ENCODE measurements at regions not wholly inside any gene's neighbourhood (a gene's known extent, or its start where the extent isn't known, plus 50 kb on each side); places are given as distances from the start of the nearest gene placed in this dataset.

DNA sequence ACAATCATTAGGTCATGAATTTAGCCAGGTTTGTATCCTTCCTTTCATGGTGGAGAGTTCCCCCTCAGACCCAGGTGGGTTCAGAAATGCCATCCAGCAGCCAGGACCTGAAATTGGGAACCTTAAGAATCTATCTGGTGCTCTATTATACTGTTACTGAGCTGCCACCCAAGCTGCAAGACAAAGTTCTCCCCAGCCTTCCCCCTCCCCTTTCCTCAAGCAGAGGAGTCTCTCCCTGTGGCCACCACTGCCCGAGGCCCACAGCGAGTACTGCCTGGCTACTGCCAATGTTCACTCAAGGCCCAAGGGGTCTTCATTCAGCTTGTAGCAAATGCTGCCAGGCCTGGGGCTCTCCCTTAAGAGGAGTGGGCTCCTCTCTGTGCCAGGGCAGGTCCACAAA, 133.8 kb downstream of the TMEM38B start:
- ATAC-seq (ENCODE audit: low read depth) (no peak), DNase-seq (ENCODE audit: low spot score) (no peak)
- Histone ChIP-seq H3K4me1 (ENCODE audit: insufficient read depth, poor library complexity, severe bottlenecking) (no peaks in the 10 kb centered on the region), H3K27ac (ENCODE audit: poor library complexity, severe bottlenecking) (no peak overlapping the region), H3K4me3 (ENCODE audit: severe bottlenecking) (no peak overlapping the region), H3K9me3 (ENCODE audit: severe bottlenecking) (no peaks in the 10 kb centered on the region), H3K36me3 (ENCODE audit: low read depth) (no peaks in the 10 kb centered on the region), H3K27me3 (ENCODE audit: insufficient read depth, poor library complexity, severe bottlenecking) (no peaks in the 10 kb centered on the region)
- TF ChIP-seq, protein P1, sequence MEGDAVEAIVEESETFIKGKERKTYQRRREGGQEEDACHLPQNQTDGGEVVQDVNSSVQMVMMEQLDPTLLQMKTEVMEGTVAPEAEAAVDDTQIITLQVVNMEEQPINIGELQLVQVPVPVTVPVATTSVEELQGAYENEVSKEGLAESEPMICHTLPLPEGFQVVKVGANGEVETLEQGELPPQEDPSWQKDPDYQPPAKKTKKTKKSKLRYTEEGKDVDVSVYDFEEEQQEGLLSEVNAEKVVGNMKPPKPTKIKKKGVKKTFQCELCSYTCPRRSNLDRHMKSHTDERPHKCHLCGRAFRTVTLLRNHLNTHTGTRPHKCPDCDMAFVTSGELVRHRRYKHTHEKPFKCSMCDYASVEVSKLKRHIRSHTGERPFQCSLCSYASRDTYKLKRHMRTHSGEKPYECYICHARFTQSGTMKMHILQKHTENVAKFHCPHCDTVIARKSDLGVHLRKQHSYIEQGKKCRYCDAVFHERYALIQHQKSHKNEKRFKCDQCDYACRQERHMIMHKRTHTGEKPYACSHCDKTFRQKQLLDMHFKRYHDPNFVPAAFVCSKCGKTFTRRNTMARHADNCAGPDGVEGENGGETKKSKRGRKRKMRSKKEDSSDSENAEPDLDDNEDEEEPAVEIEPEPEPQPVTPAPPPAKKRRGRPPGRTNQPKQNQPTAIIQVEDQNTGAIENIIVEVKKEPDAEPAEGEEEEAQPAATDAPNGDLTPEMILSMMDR (IDR thresholded peaks at IDR 0.05; ENCODE audit: poor library complexity, severe bottlenecking), result no peak

DNA sequence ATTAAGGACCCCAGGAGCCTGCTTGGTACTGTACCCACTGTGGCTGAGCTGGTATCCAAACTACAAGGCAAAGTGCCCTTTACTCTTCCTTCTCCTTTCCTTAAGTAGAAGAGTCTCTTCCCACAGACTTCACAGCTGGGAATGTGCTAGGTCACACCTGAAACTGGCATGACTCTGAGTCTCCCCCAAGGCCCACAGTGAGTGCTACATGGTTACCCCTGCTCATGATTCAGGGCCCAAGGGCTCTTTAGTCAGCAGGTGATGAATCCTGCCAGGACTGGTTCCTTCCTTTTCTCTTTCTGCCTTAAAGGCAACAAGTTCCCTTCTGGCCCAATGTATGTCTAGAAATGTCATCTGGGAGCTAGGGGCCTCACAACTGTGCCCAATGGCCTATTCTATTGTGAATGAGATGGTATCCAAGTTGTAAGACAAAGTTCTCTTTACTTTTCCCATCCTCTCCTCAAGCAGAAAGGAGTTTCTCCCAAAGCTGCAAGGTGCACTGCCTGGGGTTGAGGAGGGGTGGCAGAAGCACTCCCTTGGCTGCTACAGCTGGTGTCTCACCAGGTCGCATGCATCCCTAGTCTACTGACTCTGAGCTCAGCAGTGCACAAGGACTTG, 134.4 kb downstream of the TMEM38B start:
- no peaks in the 10 kb centered on the region for H3K27me3 ChIP-seq (ENCODE audit: insufficient read depth, poor library complexity, severe bottlenecking)
- H3K27ac ChIP-seq (ENCODE audit: poor library complexity, severe bottlenecking), result no peak overlapping the region
- no peaks in the 10 kb centered on the region for H3K9me3 ChIP-seq (ENCODE audit: severe bottlenecking)
- ATAC-seq (ENCODE audit: low read depth) (no peak), DNase-seq (ENCODE audit: low spot score) (no peak)
- TF ChIP-seq, protein P1 (IDR thresholded peaks at IDR 0.05; ENCODE audit: poor library complexity, severe bottlenecking), result no peak
- H3K36me3 ChIP-seq (ENCODE audit: low read depth), result no peaks in the 10 kb centered on the region
- no peak overlapping the region for H3K4me3 ChIP-seq (ENCODE audit: severe bottlenecking)
- no peaks in the 10 kb centered on the region for H3K4me1 ChIP-seq (ENCODE audit: insufficient read depth, poor library complexity, severe bottlenecking)

DNA sequence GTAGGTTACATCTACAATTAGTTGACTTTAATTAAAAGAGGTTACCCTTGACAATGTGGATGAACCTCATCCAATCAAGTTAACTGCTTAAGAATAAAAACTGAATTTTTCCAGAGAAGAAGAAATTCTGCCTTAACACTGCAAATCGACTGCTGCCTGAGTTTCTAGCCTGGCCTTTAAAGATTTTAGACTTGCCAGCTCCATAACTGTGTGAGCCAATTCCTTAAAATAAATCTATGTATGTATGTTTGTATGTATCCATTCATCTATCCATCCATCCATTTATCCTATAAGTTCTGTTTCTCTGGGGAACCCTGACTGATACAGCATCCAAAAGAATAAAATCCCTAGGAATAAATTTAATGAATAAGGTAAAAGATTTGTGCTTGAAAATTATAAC, 136.1 kb downstream of the TMEM38B start:
- no peaks in the 10 kb centered on the region for H3K9me3 ChIP-seq (ENCODE audit: severe bottlenecking)
- H3K36me3 ChIP-seq (ENCODE audit: low read depth), result no peaks in the 10 kb centered on the region
- DNase-seq (ENCODE audit: low spot score), result no peak
- no peak for ATAC-seq (ENCODE audit: low read depth)
- H3K4me3 ChIP-seq (ENCODE audit: severe bottlenecking), result no peak overlapping the region
- no peaks in the 10 kb centered on the region for H3K27me3 ChIP-seq (ENCODE audit: insufficient read depth, poor library complexity, severe bottlenecking)
- no peak overlapping the region for H3K27ac ChIP-seq (ENCODE audit: poor library complexity, severe bottlenecking)
- H3K4me1 ChIP-seq (ENCODE audit: insufficient read depth, poor library complexity, severe bottlenecking), result no peaks in the 10 kb centered on the region
- TF ChIP-seq, protein P1 (IDR thresholded peaks at IDR 0.05; ENCODE audit: poor library complexity, severe bottlenecking), result no peak

DNA sequence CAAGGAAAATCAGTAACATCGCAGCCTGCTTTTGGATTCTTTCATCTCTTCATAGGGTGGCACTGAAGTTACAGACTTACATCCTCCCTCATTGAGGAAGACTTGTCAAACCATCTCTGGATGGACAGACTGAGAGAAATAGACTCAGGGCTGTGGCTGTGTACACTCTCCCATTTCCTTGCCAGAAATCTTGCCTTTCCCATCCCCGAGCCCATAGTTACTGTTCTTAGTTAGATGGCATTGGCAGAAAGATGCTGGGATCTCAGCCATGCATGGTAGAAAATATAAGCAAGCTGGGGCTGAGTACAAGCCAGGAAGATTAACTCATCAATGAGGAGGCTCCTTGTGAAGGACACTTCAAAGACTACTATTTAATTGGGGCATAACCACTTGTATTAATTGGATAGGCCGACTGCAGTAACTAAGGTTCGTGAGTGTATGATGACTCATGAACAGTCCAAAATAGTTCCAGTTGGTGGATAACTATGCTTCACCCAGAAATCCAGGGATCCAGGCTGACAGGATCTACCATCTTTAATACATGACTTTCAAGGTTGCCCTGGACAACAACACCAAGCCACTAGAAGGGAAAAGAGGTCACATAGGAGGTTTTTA, 137.9 kb downstream of the TMEM38B start:
- Histone ChIP-seq H3K36me3 (ENCODE audit: low read depth) (no peaks in the 10 kb centered on the region), H3K4me3 (ENCODE audit: severe bottlenecking) (no peak overlapping the region), H3K27ac (ENCODE audit: poor library complexity, severe bottlenecking) (no peak overlapping the region), H3K4me1 (ENCODE audit: insufficient read depth, poor library complexity, severe bottlenecking) (no peaks in the 10 kb centered on the region), H3K9me3 (ENCODE audit: severe bottlenecking) (no peaks in the 10 kb centered on the region), H3K27me3 (ENCODE audit: insufficient read depth, poor library complexity, severe bottlenecking) (no peaks in the 10 kb centered on the region)
- no peak for ATAC-seq (ENCODE audit: low read depth)
- TF ChIP-seq, protein P1 (IDR thresholded peaks at IDR 0.05; ENCODE audit: poor library complexity, severe bottlenecking), result no peak
- no peak for DNase-seq (ENCODE audit: low spot score)

Measured in RWPE2 (cell line).